ENCODE measurements at regions not wholly inside any gene's neighbourhood (a gene's known extent, or its start where the extent isn't known, plus 50 kb on each side); places are given as distances from the start of the nearest gene placed in this dataset.

- no peak for TF ChIP-seq CTCF (IDR thresholded peaks at IDR 0.05; ENCODE audit: borderline replicate concordance, control extremely low read depth, extremely low read depth, insufficient read depth, missing control alignments)
- in situ Hi-C loops (cut with MboI; ENCODE audit: low sequenced_read_pairs, unreplicated experiment) = no loop called here
- no peak for DNase-seq (ENCODE audit: low spot score)
Observed at GRCh38 chr1:191852907-191853306, 305.4 kb upstream of the RGS18 start.

GRCh38 chr1:191857600-191857999, 300.7 kb upstream of the RGS18 start:
- DNase-seq (ENCODE audit: low spot score) = no peak
- no peak for TF ChIP-seq CTCF (IDR thresholded peaks at IDR 0.05; ENCODE audit: borderline replicate concordance, control extremely low read depth, extremely low read depth, insufficient read depth, missing control alignments)
- in situ Hi-C loops (cut with MboI; ENCODE audit: low sequenced_read_pairs, unreplicated experiment) = no loop called here

GRCh38 chr1:191865479-191865878, 292.8 kb upstream of the RGS18 start:
- no peak for TF ChIP-seq CTCF (IDR thresholded peaks at IDR 0.05; ENCODE audit: borderline replicate concordance, control extremely low read depth, extremely low read depth, insufficient read depth, missing control alignments)
- in situ Hi-C loops (cut with MboI; ENCODE audit: low sequenced_read_pairs, unreplicated experiment) = no loop called here
- no peak for DNase-seq (ENCODE audit: low spot score)

- TF ChIP-seq CTCF (IDR thresholded peaks at IDR 0.05; ENCODE audit: borderline replicate concordance, control extremely low read depth, extremely low read depth, insufficient read depth, missing control alignments) = no peak
- DNase-seq (ENCODE audit: low spot score) = no peak
- in situ Hi-C loops (cut with MboI; ENCODE audit: low sequenced_read_pairs, unreplicated experiment) = no loop called here
Observed at GRCh38 chr1:191866155-191866554, 292.1 kb upstream of the RGS18 start.

GRCh38 chr1:191869790-191870312, 288.4 kb upstream of the RGS18 start:
- in situ Hi-C loops (cut with MboI; ENCODE audit: low sequenced_read_pairs, unreplicated experiment) = no loop called here
- no peak for TF ChIP-seq CTCF (IDR thresholded peaks at IDR 0.05; ENCODE audit: borderline replicate concordance, control extremely low read depth, extremely low read depth, insufficient read depth, missing control alignments)
- DNase-seq (ENCODE audit: low spot score) = no peak

GRCh38 chr1:191870490-191870889, 287.8 kb upstream of the RGS18 start:
- no peak for DNase-seq (ENCODE audit: low spot score)
- TF ChIP-seq CTCF (IDR thresholded peaks at IDR 0.05; ENCODE audit: borderline replicate concordance, control extremely low read depth, extremely low read depth, insufficient read depth, missing control alignments) = no peak
- in situ Hi-C loops (cut with MboI; ENCODE audit: low sequenced_read_pairs, unreplicated experiment) = no loop called here

- in situ Hi-C loops (cut with MboI; ENCODE audit: low sequenced_read_pairs, unreplicated experiment) = no loop called here
- no peak for DNase-seq (ENCODE audit: low spot score)
- TF ChIP-seq CTCF (IDR thresholded peaks at IDR 0.05; ENCODE audit: borderline replicate concordance, control extremely low read depth, extremely low read depth, insufficient read depth, missing control alignments) = no peak
Observed at GRCh38 chr1:191875994-191876393, 282.3 kb upstream of the RGS18 start.

Data from GM13976 (cell line).